ENCODE measurements at regions not wholly inside any gene's neighbourhood (a gene's known extent, or its start where the extent isn't known, plus 50 kb on each side); places are given as distances from the start of the nearest gene placed in this dataset.

DNA sequence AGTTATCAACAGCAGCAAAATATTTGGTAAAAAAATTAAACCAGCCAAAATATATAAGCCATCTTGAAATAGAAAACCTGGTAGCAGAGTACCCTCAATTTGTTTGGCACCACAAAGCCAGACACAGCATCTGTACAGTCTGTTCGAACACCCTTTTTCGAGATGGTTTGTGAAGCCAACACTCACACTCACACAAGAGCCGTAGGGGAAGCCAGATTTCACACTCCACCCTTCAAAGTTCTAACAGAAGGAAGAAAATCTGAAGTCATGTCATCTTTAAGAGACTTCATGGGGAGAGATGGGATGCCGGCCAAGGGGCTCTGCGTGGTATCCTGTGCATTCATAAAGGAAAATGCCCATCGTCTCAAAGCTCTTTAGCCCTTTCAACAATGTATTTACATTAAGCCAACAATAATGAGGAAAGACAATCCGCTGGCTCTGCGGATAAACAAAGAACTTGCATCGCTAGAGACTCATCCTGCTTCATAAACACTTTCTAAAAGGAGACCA is 451.5 kb upstream of the CHST9 start:
- CTCF ChIA-PET: no interaction called here
- POLR2A ChIA-PET (ENCODE audit: low non-redundant PET): no interaction called here
- DNase-seq (ENCODE audit: low spot score): no peak
- TF ChIP-seq, protein P1, sequence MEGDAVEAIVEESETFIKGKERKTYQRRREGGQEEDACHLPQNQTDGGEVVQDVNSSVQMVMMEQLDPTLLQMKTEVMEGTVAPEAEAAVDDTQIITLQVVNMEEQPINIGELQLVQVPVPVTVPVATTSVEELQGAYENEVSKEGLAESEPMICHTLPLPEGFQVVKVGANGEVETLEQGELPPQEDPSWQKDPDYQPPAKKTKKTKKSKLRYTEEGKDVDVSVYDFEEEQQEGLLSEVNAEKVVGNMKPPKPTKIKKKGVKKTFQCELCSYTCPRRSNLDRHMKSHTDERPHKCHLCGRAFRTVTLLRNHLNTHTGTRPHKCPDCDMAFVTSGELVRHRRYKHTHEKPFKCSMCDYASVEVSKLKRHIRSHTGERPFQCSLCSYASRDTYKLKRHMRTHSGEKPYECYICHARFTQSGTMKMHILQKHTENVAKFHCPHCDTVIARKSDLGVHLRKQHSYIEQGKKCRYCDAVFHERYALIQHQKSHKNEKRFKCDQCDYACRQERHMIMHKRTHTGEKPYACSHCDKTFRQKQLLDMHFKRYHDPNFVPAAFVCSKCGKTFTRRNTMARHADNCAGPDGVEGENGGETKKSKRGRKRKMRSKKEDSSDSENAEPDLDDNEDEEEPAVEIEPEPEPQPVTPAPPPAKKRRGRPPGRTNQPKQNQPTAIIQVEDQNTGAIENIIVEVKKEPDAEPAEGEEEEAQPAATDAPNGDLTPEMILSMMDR (conservative IDR thresholded peaks at IDR 0.05; ENCODE audit: low read depth): no peak
- H3K27ac ChIP-seq: no peak overlapping the region

DNA sequence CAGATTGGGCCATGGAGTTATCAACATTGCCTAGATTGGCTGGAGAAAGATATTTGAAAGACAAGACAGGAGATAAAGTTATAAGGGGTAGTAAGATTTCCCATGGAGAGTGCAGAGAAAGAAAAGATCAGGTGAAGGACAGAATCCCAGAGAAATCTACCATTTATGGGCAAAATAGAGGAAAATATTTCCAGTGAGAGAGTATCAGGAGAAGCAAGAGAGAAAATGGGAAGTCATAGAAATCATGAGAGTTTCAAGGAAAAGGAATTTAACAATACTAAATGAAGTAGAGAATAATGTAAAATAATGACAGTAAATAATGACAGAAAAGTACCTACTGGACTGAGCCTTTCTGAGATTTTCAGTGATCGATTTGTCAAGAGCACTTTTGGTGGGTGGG is 447.6 kb upstream of the CHST9 start:
- ChIA-PET CTCF (no interaction called here), POLR2A (ENCODE audit: low non-redundant PET) (no interaction called here)
- TF ChIP-seq, protein P1 (conservative IDR thresholded peaks at IDR 0.05; ENCODE audit: low read depth): no peak
- H3K27ac ChIP-seq: no peak overlapping the region
- no peak for DNase-seq (ENCODE audit: low spot score)

DNA sequence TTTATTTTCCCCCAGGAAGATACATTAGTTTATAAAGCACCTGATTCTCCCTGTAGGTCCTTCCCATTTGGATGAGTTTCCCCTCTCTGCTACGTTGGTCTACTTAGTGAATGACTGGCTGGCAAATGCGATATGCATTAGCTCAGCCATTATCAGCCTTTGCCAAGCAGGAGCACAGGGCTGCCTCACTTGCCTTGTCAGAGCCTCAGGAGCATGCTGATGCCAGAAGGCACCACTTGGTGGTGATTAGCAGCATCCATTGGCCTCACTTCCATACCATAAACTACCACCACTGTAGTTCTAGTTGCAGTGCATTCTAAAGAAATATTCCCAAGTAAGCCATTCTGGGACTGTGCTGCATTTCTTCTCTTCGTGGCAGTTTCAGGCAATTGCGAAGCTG is 442.8 kb upstream of the CHST9 start:
- ChIA-PET CTCF (no interaction called here), POLR2A (ENCODE audit: low non-redundant PET) (no interaction called here)
- TF ChIP-seq, protein P1 (conservative IDR thresholded peaks at IDR 0.05; ENCODE audit: low read depth): no peak
- no peak for DNase-seq (ENCODE audit: low spot score)
- no peak overlapping the region for H3K27ac ChIP-seq

DNA sequence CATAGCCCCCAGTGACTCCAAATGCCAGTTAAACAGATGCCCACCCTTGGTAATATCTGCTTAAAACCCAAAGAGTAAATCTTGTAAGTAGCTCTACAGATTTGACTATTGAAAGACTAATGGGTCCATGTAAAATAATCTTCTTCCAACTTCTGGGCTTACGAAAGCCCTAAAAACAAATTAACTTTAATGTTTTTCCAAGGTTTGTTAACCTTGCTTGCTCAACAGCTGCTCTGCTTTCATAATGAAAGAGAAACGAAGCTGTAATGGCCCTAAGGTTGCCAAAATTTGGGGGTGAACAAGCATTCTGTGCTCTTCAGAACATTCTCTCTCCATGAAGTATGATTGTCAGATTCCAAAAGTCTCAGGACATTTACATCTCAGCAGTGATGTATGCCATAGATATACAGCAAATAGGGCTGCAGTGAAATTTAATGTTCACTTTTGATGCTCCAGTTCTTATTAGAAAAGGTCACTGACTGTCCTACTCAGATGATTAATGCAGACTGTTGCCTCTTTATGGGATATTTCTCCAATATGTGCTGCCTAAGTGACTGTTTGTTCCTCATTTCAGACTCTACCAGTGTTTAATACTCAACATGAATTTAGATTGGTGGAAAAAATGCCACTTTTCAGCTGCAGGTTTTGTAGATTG is 436.3 kb upstream of the CHST9 start:
- no peak overlapping the region for H3K27ac ChIP-seq
- DNase-seq (ENCODE audit: low spot score): no peak
- CTCF ChIA-PET: no interaction called here
- POLR2A ChIA-PET (ENCODE audit: low non-redundant PET): no interaction called here
- TF ChIP-seq, protein P1 (conservative IDR thresholded peaks at IDR 0.05; ENCODE audit: low read depth): no peak

DNA sequence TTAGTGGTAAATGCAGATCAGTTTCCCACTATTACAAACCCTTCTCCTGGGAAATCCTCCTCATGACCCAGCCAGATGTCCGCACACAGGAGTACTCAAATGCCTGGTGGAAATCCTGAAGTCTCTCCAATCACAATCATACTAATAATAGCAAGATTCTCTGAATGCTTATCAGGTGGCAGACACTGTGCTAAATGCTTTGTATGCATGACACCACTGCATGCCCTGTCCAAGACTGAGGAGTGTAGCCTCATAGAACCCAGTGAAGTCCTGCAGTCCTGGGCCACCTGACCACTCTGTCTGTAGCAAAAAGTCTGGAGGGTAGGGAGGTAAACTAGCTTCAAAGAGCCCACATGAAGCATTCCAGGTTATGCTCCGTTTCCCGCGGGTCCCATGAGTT is 434.8 kb upstream of the CHST9 start:
- TF ChIP-seq, protein P1 (conservative IDR thresholded peaks at IDR 0.05; ENCODE audit: low read depth): no peak
- no peak overlapping the region for H3K27ac ChIP-seq
- ChIA-PET CTCF (no interaction called here), POLR2A (ENCODE audit: low non-redundant PET) (no interaction called here)
- no peak for DNase-seq (ENCODE audit: low spot score)

DNA sequence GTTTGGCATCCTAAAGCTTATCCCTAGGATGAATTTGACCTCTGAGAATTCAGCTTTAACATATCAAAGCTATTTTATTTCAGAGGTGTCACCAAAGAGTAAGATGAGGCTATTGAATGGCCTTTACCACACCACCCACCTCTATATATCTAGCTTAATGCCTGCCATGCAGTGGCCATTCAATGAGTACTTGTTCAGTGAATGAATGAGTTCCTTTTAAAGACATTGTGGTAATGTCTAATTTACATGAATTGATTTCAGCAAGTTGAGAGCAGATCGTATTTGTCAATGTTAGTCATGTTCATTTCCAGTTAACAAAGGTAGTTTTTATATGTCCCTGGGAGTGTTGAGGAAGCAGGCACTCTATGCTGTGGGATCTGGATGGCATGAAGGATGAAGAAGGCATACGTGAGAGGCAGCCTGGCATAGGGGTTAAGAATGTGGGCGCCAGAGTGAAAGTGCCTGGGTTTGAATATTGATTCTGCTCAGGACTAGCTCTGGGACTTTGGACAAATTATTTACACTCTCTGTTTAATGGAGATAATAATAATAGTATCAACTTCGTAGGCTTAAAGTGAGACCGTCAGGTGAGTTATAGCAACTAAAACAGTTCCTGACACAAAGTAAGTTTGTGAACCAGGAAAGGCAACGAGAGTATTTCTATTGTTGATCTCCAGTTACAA is 434.1 kb upstream of the CHST9 start:
- H3K27ac ChIP-seq: no peak overlapping the region
- POLR2A ChIA-PET (ENCODE audit: low non-redundant PET): no interaction called here
- DNase-seq (ENCODE audit: low spot score): no peak
- CTCF ChIA-PET: interaction anchor here (0.7 kb wide), 1 partner anchor 12 kb away, joined by 4 read pairs; no protein-coding TSS in a partner anchor
- TF ChIP-seq, protein P1 (conservative IDR thresholded peaks at IDR 0.05; ENCODE audit: low read depth): no peak

All from RWPE1 (cell line).